ENCODE measurements at regions not wholly inside any gene's neighbourhood (a gene's known extent, or its start where the extent isn't known, plus 50 kb on each side); places are given as distances from the start of the nearest gene placed in this dataset.

- no peak for DNase-seq (ENCODE audit: low read depth, low spot score)
- H3K9me3 ChIP-seq (ENCODE audit: control insufficient read depth in 1 of 2, insufficient read depth in 1 of 2, low read depth in 1 of 2, low read length in 2 of 2), result no peaks in the 10 kb centered on the region
- ChIA-PET CTCF (no interaction called here), POLR2A (no interaction called here), RAD21 (ENCODE audit: low non-redundant PET in 1 of 2, low total read pairs in 2 of 2, uncharacterized antibody in 2 of 2, unreplicated experiment in 2 of 2) (no interaction called here)
- H3K4me1 ChIP-seq (ENCODE audit: control insufficient read depth in 1 of 2, insufficient read depth in 2 of 2, low read length in 2 of 2), result no peaks in the 10 kb centered on the region
- no peak for ATAC-seq
- no peak overlapping the region for H3K27ac ChIP-seq (ENCODE audit: low read depth, low read length)
- H3K36me3 ChIP-seq (ENCODE audit: control insufficient read depth in 1 of 2, insufficient read depth in 2 of 2, low read length in 2 of 2), result no peaks in the 10 kb centered on the region
- no peaks in the 10 kb centered on the region for H4K20me1 ChIP-seq (ENCODE audit: insufficient read depth)
- no peak overlapping the region for H3K4me2 ChIP-seq (ENCODE audit: low read length)
- H3K9ac ChIP-seq (ENCODE audit: low read length), result no peak overlapping the region
- no peak overlapping the region for H3K4me3 ChIP-seq (replicated peaks in 1 of 2; ENCODE audit: low read depth in 1 of 2, low read length in 2 of 2)
- H2AFZ ChIP-seq (ENCODE audit: low read depth, low read length, poor library complexity, severe bottlenecking), result no peak overlapping the region
- H3K79me2 ChIP-seq (ENCODE audit: insufficient read depth, low read length), result no peaks in the 10 kb centered on the region
- TF ChIP-seq ATF3 (IDR thresholded peaks at IDR 0.05) (no peak), ELF1 (IDR thresholded peaks at IDR 0.05; ENCODE audit: borderline replicate concordance, low read depth) (no peak), SIN3A (IDR thresholded peaks at IDR 0.05; ENCODE audit: low read depth) (no peak), RAD21 (IDR thresholded peaks at IDR 0.05; ENCODE audit: low read depth) (no peak), JUND (IDR thresholded peaks at IDR 0.05) (no peak), EZH2 (IDR thresholded peaks at IDR 0.05) (no peak), POLR2AphosphoS5 (IDR thresholded peaks at IDR 0.05; ENCODE audit: low read depth, low read length) (no peak), FOSL1 (IDR thresholded peaks at IDR 0.05; ENCODE audit: low read depth) (no peak), ZBTB33 (IDR thresholded peaks at IDR 0.05; ENCODE audit: extremely low read depth, insufficient replicate concordance, low read length) (no peak), ZFX (IDR thresholded peaks at IDR 0.05) (no peak), CEBPB (IDR thresholded peaks at IDR 0.05; ENCODE audit: low read depth) (no peak), POLR2A (IDR thresholded peaks at IDR 0.05; ENCODE audit: borderline replicate concordance, extremely low read depth, insufficient read depth, insufficient read length) (no peak)
- no TSS peak for BruUV-seq (replicated peaks)
- H3K27me3 ChIP-seq (ENCODE audit: insufficient read depth, low read length), result no peaks in the 10 kb centered on the region
- no peaks in the 10 kb centered on the region for H3K9me2 ChIP-seq (ENCODE audit: insufficient read depth)
- intact Hi-C loops (cut with micrococcal nuclease), result no loop called here
Measured at GRCh38 chr16:6300523-6300922, 1032.1 kb upstream of the RBFOX1 start.
